HG03097 (cell line): ENCODE measurements at regions not wholly inside any gene's neighbourhood (a gene's known extent, or its start where the extent isn't known, plus 50 kb on each side); places are given as distances from the start of the nearest gene placed in this dataset.

Source experiments
- ATAC-seq: cut with Tn5 transposase; IDR thresholded peaks from one replicate; pipeline ENCODE4 v1.9.1; 2021; ENCODE audit not compliant: unreplicated experiment, low FRiP score

DNA sequence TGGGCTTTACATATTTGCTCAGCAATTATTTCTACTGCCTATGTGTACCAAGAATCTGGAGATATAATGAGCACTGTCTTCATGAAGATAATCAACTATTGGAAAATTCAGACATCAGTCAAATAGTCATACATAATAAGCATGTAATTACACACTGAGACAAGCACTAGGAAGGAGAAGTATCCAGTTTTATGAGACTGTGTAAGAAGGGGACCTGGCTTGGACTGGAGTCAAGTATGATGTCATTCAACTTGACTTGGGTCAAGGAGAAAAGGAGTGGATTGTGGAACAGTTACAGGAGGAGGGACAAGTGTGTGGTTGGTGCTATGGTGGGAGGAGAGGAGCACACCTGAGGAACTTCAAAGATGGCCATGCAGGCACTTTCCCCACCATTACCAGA lies 419.8 kb upstream of the TRIB2 start:
- no peak for ATAC-seq

DNA sequence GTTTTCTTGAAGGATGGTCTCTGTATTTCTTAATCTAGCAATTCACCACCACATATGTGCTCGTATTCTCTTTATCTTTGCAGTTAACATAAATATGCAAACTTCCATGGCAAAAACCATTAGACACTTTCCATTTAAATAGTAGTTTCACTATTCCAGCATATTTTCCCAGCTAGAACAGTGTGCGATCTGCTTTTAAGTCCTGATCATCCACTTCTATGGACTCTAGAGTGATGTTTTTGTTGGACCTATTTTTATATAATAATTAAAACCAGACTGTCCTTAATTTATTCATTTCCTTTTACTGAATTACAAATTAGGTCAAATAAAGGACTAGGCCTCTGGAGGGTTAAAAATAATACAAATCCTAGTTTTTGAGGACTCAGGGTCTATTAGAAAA lies 418.4 kb upstream of the TRIB2 start:
- ATAC-seq, result no peak

DNA sequence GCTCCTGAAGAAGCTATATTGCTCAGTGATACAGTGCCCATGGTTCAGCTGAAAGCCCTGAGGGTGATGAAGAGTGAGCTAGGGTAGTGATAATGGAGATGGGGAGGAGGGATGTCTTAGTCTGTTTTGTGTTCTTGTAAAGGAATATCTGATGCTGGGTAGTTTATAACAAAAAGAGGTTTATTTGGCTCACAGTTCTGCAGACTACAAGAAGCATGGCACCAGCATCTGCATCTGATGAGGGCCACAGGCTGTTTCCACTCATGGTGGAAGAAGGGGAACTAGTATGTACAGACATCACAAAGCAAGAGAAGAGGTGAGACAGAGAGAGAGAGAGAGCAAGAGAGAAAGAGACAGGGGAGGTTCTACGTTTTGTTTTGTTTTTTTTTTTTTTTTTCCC lies 417.3 kb upstream of the TRIB2 start:
- ATAC-seq, result no peak

DNA sequence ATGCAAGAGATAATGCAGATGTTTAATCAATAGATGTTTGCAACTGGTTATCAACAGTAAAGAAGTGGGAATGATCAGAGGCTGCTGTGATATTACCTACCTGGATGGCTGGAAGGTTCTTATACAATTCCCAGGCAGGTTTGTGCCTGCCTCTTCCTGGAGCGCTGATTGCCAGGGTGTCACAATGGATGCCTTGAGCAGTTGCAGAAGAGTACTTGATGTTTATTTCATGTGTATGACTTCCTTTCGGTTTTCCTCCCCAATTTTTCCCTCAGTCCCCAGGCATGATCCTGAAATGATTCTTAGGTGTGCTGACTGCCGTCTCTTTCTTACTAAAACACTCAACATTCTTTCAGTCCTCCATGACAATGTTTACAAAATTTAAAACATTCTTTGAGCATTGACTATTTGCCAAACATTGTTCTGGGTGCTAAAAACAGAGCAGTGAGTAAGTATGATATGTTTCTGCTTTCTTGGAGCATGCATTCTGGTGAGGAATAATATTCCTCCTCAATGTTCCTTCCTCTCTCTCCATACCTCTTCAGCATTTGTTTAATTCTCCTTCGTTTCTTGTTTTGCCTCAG lies 416.6 kb upstream of the TRIB2 start:
- ATAC-seq, result no peak

DNA sequence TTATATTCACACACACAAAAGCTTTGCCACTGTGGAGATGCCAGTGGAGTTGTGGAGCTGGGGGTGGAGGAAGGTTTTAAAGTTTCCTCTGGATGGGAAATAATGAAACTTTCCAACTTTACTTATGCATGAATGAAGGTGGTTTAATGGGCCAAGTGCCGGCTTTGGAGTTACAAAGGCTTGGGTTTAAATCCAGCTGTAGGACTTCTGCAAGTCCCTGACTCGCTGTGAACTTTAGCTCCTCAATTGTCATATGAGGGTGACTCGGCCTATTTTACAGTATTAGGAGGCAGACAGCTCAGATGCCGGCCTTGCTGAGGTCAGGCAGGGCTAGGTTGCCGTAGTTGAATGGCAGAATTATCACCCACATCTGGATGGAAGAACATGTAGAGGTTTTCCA lies 415.8 kb upstream of the TRIB2 start:
- no peak for ATAC-seq

DNA sequence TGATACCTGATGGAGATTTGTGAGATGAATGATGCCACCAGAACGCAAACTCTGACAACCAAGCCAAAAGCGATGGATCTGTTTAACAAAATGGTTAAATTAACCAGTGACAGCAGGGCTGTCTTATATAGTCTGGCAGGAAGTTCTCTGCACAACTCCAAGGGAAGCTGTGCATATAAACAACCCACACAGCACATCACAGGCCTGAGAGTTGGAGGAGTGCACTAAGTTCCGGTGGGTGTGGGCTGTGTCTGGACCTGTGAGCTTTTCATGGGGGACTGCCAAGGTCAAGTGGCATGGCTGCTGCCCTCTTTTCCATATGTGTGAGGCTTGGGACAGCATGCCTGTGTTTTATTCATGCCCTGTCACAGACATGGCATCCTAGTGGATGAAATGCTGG lies 414.6 kb upstream of the TRIB2 start:
- no peak for ATAC-seq

DNA sequence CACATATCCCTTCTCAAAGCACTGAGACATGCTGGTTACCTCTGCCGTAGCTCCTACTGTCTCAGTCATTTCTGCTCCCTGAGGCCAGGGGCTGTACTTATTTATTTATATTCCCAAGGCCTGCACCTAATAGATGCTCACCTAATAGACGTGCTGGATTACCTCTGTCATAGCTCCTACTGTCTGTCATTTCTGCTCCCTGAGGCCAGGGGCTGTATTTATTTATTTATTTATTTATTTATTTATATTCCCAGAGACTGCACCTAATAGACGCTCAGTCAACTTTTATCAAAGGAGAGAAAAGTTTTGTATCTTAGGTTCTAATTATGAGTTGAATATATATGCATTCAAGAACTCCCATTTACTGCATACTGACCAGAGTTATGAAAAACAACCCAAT lies 414.0 kb upstream of the TRIB2 start:
- ATAC-seq, result no peak

DNA sequence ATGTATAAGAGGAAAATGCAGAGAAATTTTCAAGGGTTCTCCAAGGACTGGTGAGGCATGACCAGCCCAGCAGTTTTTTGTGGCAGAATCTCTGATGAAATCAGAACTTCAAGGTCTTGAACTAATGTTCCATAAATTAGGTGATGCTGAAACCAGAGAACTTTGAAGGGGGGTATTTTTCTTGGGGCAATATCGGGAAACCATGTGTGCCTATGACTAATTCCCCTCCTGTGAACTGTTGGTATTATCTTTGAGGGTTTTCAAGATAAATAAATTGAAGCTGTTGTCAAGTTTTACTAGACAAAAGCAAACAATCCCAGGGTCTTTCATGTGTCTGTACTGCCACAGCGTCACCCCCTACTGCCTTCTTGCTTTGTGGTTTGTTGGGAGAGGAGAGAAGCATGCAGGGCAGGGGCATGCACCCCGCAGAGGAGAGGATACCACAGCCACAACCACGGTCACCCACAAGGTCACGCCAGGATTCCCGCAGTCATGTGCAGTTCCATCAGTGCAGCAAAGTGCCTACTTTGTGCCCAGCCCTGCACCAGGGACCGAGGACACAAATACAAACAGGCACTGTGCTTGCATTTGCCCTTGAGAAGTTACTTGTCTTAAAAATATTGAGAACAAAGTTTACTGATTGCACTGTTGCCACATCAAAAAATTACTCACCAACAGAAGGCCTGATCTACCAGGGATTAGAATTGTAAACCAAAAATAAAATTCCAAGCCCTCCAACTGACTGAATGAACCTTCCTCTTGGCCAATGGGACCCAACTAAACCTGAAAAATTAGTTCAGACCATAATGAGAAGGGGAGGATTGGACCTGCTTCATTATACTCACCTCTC lies 413.3 kb upstream of the TRIB2 start:
- no peak for ATAC-seq

DNA sequence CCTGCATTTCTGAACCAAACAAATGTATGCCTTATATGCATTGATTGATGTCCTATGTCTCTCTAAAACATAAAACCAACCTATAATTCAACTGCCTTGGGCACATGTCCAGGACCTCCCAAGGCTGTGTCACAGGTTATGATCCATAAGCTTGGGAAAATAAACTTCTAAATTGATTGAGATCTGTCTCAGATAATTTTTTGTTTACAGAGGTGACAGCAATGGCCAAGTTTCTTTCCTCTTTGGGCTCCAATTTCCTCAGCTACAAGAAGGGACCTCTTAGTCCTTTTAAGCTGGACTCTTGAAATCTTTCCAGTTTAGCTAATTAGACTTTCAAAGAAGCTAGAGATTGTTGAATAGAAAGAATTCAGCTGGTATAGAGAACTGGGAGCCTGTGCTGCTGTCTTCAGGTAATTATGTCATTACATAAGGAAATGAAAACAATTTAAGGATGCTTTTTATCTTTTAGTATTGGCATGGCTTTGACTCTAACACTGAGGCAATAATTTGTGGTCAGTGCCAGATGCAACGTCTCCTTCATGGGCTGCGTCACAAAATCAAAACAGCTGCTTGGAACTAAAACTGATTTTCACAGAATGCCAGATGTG lies 412.1 kb upstream of the TRIB2 start:
- no peak for ATAC-seq

DNA sequence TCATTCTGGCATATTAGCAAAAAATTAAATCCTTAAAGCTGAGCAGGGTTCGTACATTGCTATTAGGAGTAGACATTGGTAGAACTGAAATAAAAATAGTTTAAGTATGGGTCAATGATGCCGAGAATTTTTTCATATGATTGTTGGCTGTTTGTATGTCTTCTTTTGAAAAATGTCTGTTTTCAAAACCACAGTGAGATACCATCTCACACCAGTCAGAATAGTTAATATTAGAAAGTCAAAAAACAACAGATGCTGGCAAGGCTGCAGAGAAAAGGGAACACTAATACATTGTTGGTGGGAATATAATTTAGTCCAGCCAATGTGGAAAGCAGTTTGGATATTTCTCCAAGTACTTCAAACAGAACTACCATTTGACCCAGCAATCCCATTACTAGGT lies 410.8 kb upstream of the TRIB2 start:
- ATAC-seq, result no peak

DNA sequence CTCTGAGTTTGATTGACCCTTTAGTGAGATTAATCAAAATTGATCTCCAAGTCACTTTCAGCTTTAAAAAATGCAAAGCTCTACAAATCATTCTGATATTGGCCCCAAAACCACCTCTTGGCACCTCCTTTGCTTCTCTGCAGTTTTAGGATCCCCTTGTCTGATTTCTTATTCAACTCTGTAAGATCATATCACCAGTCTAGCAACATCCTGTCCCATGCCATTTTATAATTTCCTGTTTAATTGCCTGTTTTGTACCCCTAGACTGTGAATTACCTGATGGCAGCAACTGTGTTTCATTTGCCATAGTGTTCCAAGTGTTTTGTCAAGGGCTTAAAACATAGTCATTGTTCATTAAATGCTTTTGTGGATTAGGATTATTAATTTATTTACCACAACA lies 406.3 kb upstream of the TRIB2 start:
- ATAC-seq, result no peak

DNA sequence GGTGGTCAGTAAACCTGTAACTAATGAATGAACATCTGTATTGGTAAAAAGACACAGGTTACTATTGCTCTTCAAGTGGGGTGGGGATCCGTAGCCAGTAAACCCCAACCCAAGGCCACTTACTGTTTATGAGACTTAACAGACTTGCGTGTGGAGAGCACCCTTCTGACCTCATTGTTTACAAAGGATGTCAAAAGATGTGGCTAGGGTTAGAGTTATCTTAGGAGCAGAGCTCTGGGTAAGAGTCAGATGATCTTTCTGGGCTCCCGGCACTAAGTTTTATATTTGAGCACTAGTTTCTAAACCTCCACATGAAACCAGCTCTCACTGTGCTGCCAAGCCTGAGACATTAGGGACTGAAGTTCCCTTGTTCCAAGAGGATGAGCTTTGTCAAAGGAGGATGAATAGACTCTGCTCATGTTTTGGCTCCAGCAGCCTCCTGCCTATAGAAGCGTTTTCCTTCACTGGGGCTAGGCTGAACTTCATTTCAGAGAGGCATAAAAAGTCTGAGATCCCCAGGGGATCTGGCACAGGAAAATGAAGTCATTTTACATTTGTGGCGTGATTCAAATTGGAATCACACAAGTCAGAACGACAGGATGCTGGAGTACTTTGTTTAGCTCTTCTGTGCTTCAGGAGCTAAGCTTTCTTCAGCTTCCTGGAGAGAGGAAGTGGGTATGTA lies 403.1 kb upstream of the TRIB2 start:
- ATAC-seq, result no peak

DNA sequence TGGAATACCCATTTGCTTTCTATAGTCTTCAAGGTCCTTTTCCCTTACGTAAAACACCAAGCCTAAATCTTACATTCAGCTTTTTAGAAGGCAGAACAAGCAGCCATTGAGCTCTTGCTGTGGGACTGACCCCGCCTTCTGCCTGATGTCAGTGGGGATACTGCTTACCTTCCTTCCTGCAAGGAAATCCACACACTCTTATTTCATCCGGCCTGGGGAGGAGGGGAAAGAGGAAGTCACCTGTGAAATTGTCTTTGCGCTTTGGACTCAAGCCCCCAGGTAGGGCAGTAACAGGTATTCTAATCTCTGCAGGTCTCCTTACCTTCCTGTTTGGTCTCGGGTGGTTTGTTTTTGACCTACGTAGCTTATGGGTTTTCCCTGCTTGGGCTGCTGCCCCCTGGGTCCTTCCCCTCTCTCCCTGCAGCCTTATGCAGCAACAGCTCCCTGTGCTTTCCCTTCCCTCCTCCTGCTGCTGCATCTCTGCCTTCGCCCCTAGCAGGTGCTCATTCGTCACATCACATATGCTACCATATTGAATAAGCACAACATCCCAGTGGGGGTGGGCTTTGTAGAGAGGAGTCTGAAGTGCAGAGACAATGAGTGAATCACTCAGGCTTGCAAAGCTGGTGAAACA lies 402.5 kb upstream of the TRIB2 start:
- ATAC-seq, result no peak

DNA sequence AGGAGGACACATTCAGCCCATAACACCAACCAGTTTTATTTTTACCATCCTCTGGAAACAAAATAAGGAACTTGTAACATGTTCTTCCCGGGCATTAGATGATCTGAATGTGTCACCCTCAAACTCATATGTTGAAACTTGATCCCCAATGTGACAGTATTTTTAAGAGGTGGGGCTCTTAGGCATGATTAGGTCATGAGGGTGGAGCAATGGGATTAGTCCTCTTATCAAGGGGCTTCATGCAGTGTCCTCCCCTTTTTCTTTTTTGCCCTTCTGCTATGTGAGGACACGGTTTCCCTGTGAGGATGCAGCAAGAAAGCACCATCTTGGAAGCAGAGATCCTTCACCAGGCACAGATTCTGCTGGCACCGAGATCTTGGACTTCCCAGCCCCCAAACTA lies 401.5 kb upstream of the TRIB2 start:
- ATAC-seq, result no peak

DNA sequence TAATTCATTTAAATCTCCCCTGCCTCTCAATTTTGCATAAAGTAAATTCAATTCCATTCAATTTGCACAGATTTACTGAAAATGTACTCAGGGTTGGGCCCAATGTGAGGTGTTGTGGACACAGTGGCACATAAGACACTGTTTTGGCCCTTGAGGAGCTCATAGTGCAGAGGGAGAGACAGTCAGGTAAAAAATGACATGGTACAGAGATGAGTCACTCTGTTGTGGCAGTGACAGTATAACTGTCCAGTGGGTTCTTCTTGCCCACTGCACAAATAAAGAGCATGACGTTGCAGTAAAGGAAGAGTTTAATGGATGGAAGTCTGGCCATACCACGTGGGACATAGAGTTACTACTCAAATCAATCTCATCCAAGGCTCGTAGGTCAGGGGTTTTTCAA lies 400.3 kb upstream of the TRIB2 start:
- no peak for ATAC-seq

DNA sequence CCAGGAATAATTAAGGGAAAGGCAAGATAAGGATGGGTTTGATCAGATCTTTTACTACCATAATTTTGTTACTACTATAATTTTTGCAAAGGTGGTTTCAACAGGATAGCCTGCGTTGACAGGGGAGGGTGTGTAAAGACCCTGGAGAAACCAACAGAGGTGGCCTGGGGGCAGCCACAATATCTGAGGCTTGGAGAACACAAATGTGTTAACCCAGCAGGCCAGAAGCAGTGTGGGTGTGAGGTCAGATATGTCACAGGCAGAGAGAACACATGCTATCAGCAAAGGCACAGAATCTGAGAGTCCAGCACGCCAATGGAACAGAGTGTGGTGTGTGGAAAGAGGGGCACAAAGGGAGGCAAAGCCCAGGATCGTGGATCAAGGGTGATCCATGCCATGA lies 399.4 kb upstream of the TRIB2 start:
- no peak for ATAC-seq

DNA sequence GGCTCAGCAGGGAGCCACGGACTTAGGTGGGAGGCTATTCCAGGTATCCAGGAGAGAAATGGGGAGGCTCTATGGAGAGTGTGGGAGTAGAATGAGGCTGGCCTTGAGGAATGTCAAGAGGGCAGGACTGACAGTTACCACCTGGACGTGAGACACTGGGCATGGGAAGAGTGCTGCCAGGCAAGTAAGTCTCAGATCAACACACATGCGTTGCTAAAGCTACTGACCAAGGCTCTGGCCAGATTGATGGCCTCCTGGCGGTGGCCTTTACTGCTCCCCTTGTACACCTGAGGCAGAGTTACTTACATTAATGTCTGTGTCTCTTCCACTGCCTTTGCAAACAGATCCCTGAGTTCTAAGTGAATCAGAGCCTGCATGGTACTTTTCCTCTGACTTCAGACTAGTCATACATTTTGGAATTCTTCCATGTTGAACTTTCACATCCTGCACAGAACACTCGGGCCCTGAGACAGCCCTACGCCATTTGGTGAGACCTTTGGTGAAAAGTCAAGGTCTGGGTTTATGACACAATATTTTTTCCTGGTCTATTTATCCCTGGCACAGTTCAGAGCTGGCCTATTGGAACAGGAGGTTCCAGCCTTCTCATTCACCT lies 398.8 kb upstream of the TRIB2 start:
- ATAC-seq, result no peak

DNA sequence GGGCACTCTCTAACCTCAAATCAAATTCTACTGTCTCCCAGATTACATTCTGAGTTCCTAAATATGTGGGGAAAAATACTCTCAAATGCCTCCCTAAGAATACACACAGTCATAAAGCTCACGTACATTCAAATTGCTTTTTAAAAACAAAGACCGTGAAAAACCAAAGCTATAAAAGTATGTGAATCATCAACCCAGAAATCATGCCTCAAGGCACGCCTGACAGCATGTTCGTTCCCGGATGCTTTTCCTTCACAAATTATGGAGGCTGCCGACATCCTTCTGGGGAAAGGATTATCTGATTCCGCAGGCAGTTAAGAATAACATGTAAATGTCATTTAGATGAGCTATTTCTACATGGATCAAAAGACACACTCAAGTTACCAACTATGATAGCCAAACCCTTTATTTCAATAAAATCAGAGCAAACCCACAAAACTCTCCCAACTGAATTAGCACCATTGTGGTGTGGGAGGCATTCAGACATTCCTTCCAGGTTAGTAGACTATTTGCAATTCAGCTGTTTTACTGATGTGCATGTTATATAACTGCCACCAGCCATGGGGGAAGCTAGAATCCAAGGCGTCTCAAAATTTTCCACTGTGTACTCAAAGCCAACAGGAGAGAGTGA lies 398.2 kb upstream of the TRIB2 start:
- ATAC-seq, result no peak

DNA sequence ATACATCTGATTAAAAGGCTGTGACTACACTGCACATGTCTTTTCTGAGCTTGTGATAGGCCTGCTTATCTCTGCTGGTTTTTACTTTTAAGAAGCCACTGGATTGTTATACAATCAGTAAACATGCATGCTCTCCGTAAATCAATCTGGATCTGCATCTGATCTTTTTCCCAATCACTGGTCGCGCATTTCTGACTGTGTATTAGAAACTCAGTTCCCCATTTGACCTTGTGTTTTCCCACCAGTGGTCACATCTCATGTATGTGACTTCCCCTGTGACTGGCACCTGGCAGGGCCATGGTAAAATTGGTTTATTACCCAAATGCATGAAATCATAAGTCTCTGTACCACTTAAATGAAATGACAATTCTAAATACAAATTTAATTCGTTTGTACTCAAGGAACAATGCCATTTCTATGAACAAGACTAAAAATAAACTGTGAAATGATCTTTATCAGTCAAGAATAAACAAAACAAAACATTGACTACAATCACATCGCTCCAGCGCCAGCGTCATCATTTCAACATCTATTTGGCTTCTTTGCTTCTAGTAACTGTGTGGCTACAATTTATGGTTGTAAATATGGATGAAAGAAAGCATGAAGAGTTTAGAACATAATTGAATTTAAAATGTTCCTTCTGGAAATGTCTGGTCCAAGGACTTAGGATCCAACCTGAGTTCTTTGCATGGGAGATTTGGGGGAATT lies 396.6 kb upstream of the TRIB2 start:
- no peak for ATAC-seq
